GM23248 (cell line): ENCODE measurements at regions not wholly inside any gene's neighbourhood (a gene's known extent, or its start where the extent isn't known, plus 50 kb on each side); places are given as distances from the start of the nearest gene placed in this dataset.
A peak's percentile ranks its signal among the peaks of the same experiment; 100 is the strongest.

Source experiments
- DNase-seq: peaks from one replicate; pipeline ENCODE4 v3.0.0-alpha.2; 2015
- H2AFZ ChIP-seq: fragments of 200-600 bp; sonication (generic); 2 replicates; pipeline ENCODE4 v1.6.1; 2016; ENCODE audit warnings: antibody characterized with exemption
- H3F3A ChIP-seq: fragments of 200-600 bp; sonication (generic); 2 replicates; pipeline ENCODE4 v1.6.1; 2016; ENCODE audit warnings: mild to moderate bottlenecking, antibody characterized with exemption, mixed run types; ENCODE audit not compliant: insufficient read depth
- H3K27ac ChIP-seq: fragments of 200-600 bp; sonication (generic); 2 replicates; pipeline ENCODE4 v1.5.1; 2016; ENCODE audit warnings: mild to moderate bottlenecking
- H3K27me3 ChIP-seq: fragments of 200-600 bp; sonication (generic); replicated peaks from 2 replicates; pipeline ENCODE4 v1.6.1; 2016; ENCODE audit warnings: mild to moderate bottlenecking; ENCODE audit not compliant: insufficient read depth
- H3K36me3 ChIP-seq: fragments of 200-600 bp; sonication (generic); 2 replicates; pipeline ENCODE4 v1.6.1; 2016; ENCODE audit warnings: low read depth, mild to moderate bottlenecking
- H3K4me1 ChIP-seq: fragments of 200-600 bp; sonication (generic); 2 replicates; pipeline ENCODE4 v1.6.1; 2016; ENCODE audit warnings: mild to moderate bottlenecking; ENCODE audit not compliant: insufficient read depth
- H3K4me2 ChIP-seq: fragments of 200-600 bp; sonication (generic); one replicate; pipeline ENCODE4 v1.6.1; 2016; ENCODE audit warnings: mild to moderate bottlenecking; ENCODE audit not compliant: unreplicated experiment
- H3K4me3 ChIP-seq: fragments of 200-600 bp; sonication (generic); 2 replicates; pipeline ENCODE4 v1.5.1; 2016; ENCODE audit warnings: mild to moderate bottlenecking
- H3K79me2 ChIP-seq: fragments of 200-600 bp; sonication (generic); 2 replicates; pipeline ENCODE4 v1.6.1; 2016; ENCODE audit warnings: mild to moderate bottlenecking; ENCODE audit not compliant: insufficient read depth
- H3K9ac ChIP-seq: fragments of 200-600 bp; sonication (generic); 2 replicates; pipeline ENCODE4 v1.6.1; 2016; ENCODE audit warnings: mild to moderate bottlenecking
- H3K9me2 ChIP-seq: fragments of 200-600 bp; sonication (generic); 2 replicates; pipeline ENCODE4 v1.6.1; 2016; ENCODE audit warnings: mixed run types, mild to moderate bottlenecking, moderate library complexity; ENCODE audit not compliant: insufficient read depth
- H3K9me3 ChIP-seq: fragments of 200-600 bp; sonication (generic); one replicate; pipeline ENCODE4 v1.6.1; 2017; ENCODE audit warnings: low read depth
- H4K20me1 ChIP-seq: fragments of 200-600 bp; sonication (generic); 2 replicates; pipeline ENCODE4 v1.6.0; 2016; ENCODE audit not compliant: insufficient read depth
- EZH2 ChIP-seq: fragments of 200-600 bp; sonication (generic); IDR thresholded peaks from 2 replicates; pipeline ENCODE4 v1.6.1; 2018; ENCODE audit warnings: antibody characterized with exemption, mild to moderate bottlenecking; ENCODE audit not compliant: insufficient read depth, poor library complexity, severe bottlenecking
- EZH2phosphoT487 ChIP-seq: fragments of 200-600 bp; sonication (generic); IDR thresholded peaks from 2 replicates; pipeline ENCODE4 v1.6.1; 2018; ENCODE audit warnings: antibody characterized with exemption, moderate library complexity, mild to moderate bottlenecking, low read depth; ENCODE audit not compliant: insufficient read depth
- WGBS, 2 experiments: methylation state at CpG; one replicate each; pipeline ENCODE4 v1.1.6; 2015 to 2017; ENCODE audit warnings: low lambda C conversion rate in 2 of 2, low coverage in 1 of 2; ENCODE audit errors: missing lambda C conversion rate in 2 of 2; 5-methylcytosine and 5-hydroxymethylcytosine counted together
- in situ Hi-C: fragments of 300-500 bp; cut with MboI; formaldehyde crosslinking; loops from 2 replicates; pipeline ENCODE4 v1.15.0; 2020

GRCh38 chr13:70347947-70348620, 239.8 kb upstream of the KLHL1 start:
- Histone ChIP-seq H3K27ac (no peak overlapping the region), H3K9ac (no peak overlapping the region), H3K79me2 (no peaks in the 10 kb centered on the region), H3K4me3 (no peak overlapping the region), H3K4me2 (no peak overlapping the region), H3K4me1 (no peaks in the 10 kb centered on the region), H3K36me3 (no peaks in the 10 kb centered on the region), H2AFZ (no peak overlapping the region), H3K9me2 (no peaks in the 10 kb centered on the region), H3F3A (no peaks in the 10 kb centered on the region), H3K9me3 (no peaks in the 10 kb centered on the region), H3K27me3 (no peaks in the 10 kb centered on the region), H4K20me1 (no peaks in the 10 kb centered on the region)
- in situ Hi-C loops: no loop called here
- DNase-seq: no peak
- 14 to 16% methylated on average over 8 of the region's 8 CpGs for WGBS, 2 experiments
- TF ChIP-seq EZH2phosphoT487 (no peak), EZH2 (no peak)

DNA sequence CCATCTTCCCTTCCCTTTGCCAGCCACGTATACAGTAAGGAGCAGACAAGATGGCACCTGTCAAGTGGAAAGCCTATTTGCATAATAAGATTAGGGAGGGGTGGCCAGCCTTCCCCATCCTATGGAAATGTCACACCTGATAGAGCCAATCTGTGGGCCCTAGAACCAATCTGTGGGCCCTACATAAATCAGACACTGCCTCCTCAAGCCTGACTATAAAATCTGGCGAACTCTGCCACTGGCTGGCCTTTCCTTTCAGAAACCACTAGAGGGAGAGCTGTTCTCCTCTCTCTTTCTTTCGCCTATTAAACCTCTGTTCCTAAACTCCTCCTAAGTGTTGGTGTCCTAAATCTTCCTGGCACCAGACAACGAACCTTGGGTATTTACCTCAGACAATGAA, 231.5 kb upstream of the KLHL1 start:
- Histone ChIP-seq H3K9ac (no peak overlapping the region), H3F3A (no peaks in the 10 kb centered on the region), H3K36me3 (no peaks in the 10 kb centered on the region), H3K79me2 (no peaks in the 10 kb centered on the region), H4K20me1 (no peaks in the 10 kb centered on the region), H3K27me3 (no peaks in the 10 kb centered on the region), H3K4me3 (no peak overlapping the region), H3K9me3 (no peaks in the 10 kb centered on the region), H3K4me1 (no peaks in the 10 kb centered on the region), H2AFZ (no peak overlapping the region), H3K4me2 (no peak overlapping the region), H3K9me2 (no peaks in the 10 kb centered on the region), H3K27ac (no peak overlapping the region)
- in situ Hi-C loops: no loop called here
- peak; percentile 1 for DNase-seq
- TF ChIP-seq EZH2phosphoT487 (no peak), EZH2 (no peak)
- 4 to 5% methylated on average over 4 of the region's 4 CpGs for WGBS, 2 experiments

- Histone ChIP-seq H3K9ac (no peak overlapping the region), H2AFZ (no peak overlapping the region), H3K4me2 (no peak overlapping the region), H3K9me3 (no peaks in the 10 kb centered on the region), H3K4me3 (no peak overlapping the region), H3K9me2 (no peaks in the 10 kb centered on the region), H4K20me1 (no peaks in the 10 kb centered on the region), H3K27me3 (no peaks in the 10 kb centered on the region), H3K4me1 (no peaks in the 10 kb centered on the region), H3K36me3 (no peaks in the 10 kb centered on the region), H3K79me2 (no peaks in the 10 kb centered on the region), H3F3A (no peaks in the 10 kb centered on the region), H3K27ac (no peak overlapping the region)
- TF ChIP-seq EZH2phosphoT487: no peak
- TF ChIP-seq EZH2: no peak
- DNase-seq: no peak
- WGBS, 2 experiments: 13 to 14% methylated on average over 1 of the region's 1 CpG
- in situ Hi-C loops: no loop called here
These were observed 230.4 kb upstream of the KLHL1 start for GRCh38 chr13:70338609-70339008.

DNA sequence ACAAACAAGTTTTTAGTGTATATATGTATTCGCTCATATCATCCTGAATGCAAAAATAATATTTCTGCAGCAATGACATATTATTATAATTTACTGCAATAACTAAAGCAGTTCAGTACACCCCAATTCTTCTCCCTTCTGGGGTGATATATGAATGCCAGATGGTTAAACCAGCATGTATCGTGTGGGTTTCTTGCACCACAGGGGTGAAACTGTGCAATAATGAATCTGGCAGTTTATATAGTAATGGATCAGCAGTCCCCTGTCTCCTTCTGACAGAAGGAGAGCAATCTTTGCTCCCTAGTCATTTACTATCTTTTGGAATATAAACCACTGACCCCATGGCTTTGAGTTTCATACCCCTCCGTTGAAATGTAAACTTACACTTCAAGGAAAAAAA, 228.6 kb upstream of the KLHL1 start:
- no peaks in the 10 kb centered on the region for H3F3A ChIP-seq
- H3K27ac ChIP-seq: no peak overlapping the region
- no peaks in the 10 kb centered on the region for H3K79me2 ChIP-seq
- TF ChIP-seq EZH2 (no peak), EZH2phosphoT487 (no peak)
- H4K20me1 ChIP-seq: no peaks in the 10 kb centered on the region
- no peak overlapping the region for H2AFZ ChIP-seq
- H3K9ac ChIP-seq: no peak overlapping the region
- no peaks in the 10 kb centered on the region for H3K36me3 ChIP-seq
- no peaks in the 10 kb centered on the region for H3K9me2 ChIP-seq
- in situ Hi-C loops: no loop called here
- WGBS, 2 experiments: 13 to 19% methylated on average over 3 of the region's 3 CpGs
- no peaks in the 10 kb centered on the region for H3K27me3 ChIP-seq
- no peaks in the 10 kb centered on the region for H3K9me3 ChIP-seq
- H3K4me3 ChIP-seq: no peak overlapping the region
- no peak for DNase-seq
- H3K4me2 ChIP-seq: no peak overlapping the region
- no peaks in the 10 kb centered on the region for H3K4me1 ChIP-seq

DNA sequence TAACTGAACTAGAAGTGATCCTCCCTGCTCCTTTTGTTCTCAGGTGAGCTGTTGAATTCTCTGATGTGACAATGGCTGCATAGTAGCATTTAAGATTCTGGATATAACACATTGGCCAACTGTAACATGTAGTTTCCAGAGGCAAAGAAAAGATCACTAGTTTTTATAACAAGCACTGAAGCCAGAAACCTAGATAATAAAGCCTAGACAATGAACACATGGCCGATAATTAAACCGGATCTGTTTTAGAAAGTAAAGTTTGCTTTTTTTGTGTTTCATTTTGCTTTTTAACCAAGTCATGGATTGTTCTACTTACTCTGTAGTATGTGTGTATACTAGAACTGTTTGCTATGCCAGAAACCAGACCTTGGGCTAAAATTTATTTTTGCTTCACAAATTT, 225.5 kb upstream of the KLHL1 start:
- Histone ChIP-seq H3K27me3 (no peaks in the 10 kb centered on the region), H3K9me2 (no peaks in the 10 kb centered on the region), H3K79me2 (no peaks in the 10 kb centered on the region), H3K4me2 (no peak overlapping the region), H4K20me1 (no peaks in the 10 kb centered on the region), H2AFZ (no peak overlapping the region), H3K9ac (no peak overlapping the region), H3K4me3 (no peak overlapping the region), H3K27ac (no peak overlapping the region), H3K4me1 (no peaks in the 10 kb centered on the region), H3K9me3 (no peaks in the 10 kb centered on the region), H3F3A (no peaks in the 10 kb centered on the region), H3K36me3 (no peaks in the 10 kb centered on the region)
- in situ Hi-C loops: no loop called here
- WGBS, 2 experiments: 51 to 54% methylated on average over 2 of the region's 2 CpGs
- no peak for TF ChIP-seq EZH2phosphoT487
- TF ChIP-seq EZH2: no peak
- no peak for DNase-seq
